ENCODE measurements at regions not wholly inside any gene's neighbourhood (a gene's known extent, or its start where the extent isn't known, plus 50 kb on each side); places are given as distances from the start of the nearest gene placed in this dataset.

- DNase-seq (ENCODE audit: low read depth): peak; percentile 94
- H3K4me3 ChIP-seq (ENCODE audit: low read length): no peak overlapping the region
- no peak for TF ChIP-seq CTCF (IDR thresholded peaks at IDR 0.05; ENCODE audit: insufficient read depth, low read depth, low read length, missing control alignments)
These were observed 132.3 kb downstream of the UNC5CL start for GRCh38 chr6:40906759-40907158.

GRCh38 chr6:40904583-40905194 lies 134.3 kb downstream of the UNC5CL start:
- peak; percentile 12 for DNase-seq (ENCODE audit: low read depth)
- H3K4me3 ChIP-seq (ENCODE audit: low read length): no peak overlapping the region
- no peak for TF ChIP-seq CTCF (IDR thresholded peaks at IDR 0.05; ENCODE audit: insufficient read depth, low read depth, low read length, missing control alignments)

GRCh38 chr6:40903456-40903855 lies 135.6 kb downstream of the UNC5CL start:
- peak; percentile 24 for DNase-seq (ENCODE audit: low read depth)

GRCh38 chr6:40901322-40902055 lies 137.5 kb downstream of the UNC5CL start:
- TF ChIP-seq CTCF (IDR thresholded peaks at IDR 0.05; ENCODE audit: insufficient read depth, low read depth, low read length, missing control alignments): no peak
- DNase-seq (ENCODE audit: low read depth): peak; percentile 55
- no peak overlapping the region for H3K4me3 ChIP-seq (ENCODE audit: low read length)

More at GRCh38 chr6:40903456-40903855, 135.6 kb downstream of the UNC5CL start:
- TF ChIP-seq CTCF (IDR thresholded peaks at IDR 0.05; ENCODE audit: insufficient read depth, low read depth, low read length, missing control alignments): no peak
- no peak overlapping the region for H3K4me3 ChIP-seq (ENCODE audit: low read length)

- no peak for DNase-seq (ENCODE audit: low read depth)
- no peak overlapping the region for H3K4me3 ChIP-seq (ENCODE audit: low read length)
- TF ChIP-seq CTCF (IDR thresholded peaks at IDR 0.05; ENCODE audit: insufficient read depth, low read depth, low read length, missing control alignments): no peak
These were observed 138.2 kb downstream of the UNC5CL start for GRCh38 chr6:40900791-40901190.

GRCh38 chr6:40899684-40900155 lies 139.3 kb downstream of the UNC5CL start:
- no peak for TF ChIP-seq CTCF (IDR thresholded peaks at IDR 0.05; ENCODE audit: insufficient read depth, low read depth, low read length, missing control alignments)
- DNase-seq (ENCODE audit: low read depth): no peak
- no peak overlapping the region for H3K4me3 ChIP-seq (ENCODE audit: low read length)
